ENCODE measurements at regions not wholly inside any gene's neighbourhood (a gene's known extent, or its start where the extent isn't known, plus 50 kb on each side); places are given as distances from the start of the nearest gene placed in this dataset.
"Not testable (repeated sequence)": the region's sequence is repeated elsewhere in the genome, so short reads cannot be mapped to it uniquely, and the experiment has no call there.

GRCh38 chr2:7641272-7641671 is 724.1 kb downstream of the RNF144A start:
- not testable (repeated sequence) for DNase-seq (ENCODE audit: low read depth)

- no peak for DNase-seq (ENCODE audit: low read depth)
These were observed 728.8 kb downstream of the RNF144A start for GRCh38 chr2:7646024-7646423.

GRCh38 chr2:7646661-7647060 is 729.4 kb downstream of the RNF144A start:
- DNase-seq (ENCODE audit: low read depth), result no peak

- no peak for DNase-seq (ENCODE audit: low read depth)
These were observed 731.1 kb downstream of the RNF144A start for GRCh38 chr2:7648221-7648795.

GRCh38 chr2:7649461-7650228 is 732.4 kb downstream of the RNF144A start:
- DNase-seq (ENCODE audit: low read depth), result no peak

- no peak for DNase-seq (ENCODE audit: low read depth)
These were observed 736.4 kb downstream of the RNF144A start for GRCh38 chr2:7653617-7654016.

GRCh38 chr2:7655629-7656028 is 738.4 kb downstream of the RNF144A start:
- DNase-seq (ENCODE audit: low read depth), result no peak

GRCh38 chr2:7657526-7657925 is 740.3 kb downstream of the RNF144A start:
- not testable (repeated sequence) for DNase-seq (ENCODE audit: low read depth)

GRCh38 chr2:7658486-7658885 is 741.3 kb downstream of the RNF144A start:
- DNase-seq (ENCODE audit: low read depth), result no peak

- no peak for DNase-seq (ENCODE audit: low read depth)
These were observed 743.6 kb downstream of the RNF144A start for GRCh38 chr2:7660816-7661215.

- DNase-seq (ENCODE audit: low read depth), result no peak
These were observed 744.3 kb downstream of the RNF144A start for GRCh38 chr2:7661502-7661901.

GRCh38 chr2:7665880-7666279 is 748.7 kb downstream of the RNF144A start:
- no peak for DNase-seq (ENCODE audit: low read depth)

GRCh38 chr2:7666596-7667259 is 749.5 kb downstream of the RNF144A start:
- no peak for DNase-seq (ENCODE audit: low read depth)

- DNase-seq (ENCODE audit: low read depth), result no peak
These were observed 750.1 kb downstream of the RNF144A start for GRCh38 chr2:7667260-7667757.

- no peak for DNase-seq (ENCODE audit: low read depth)
These were observed 753.9 kb downstream of the RNF144A start for GRCh38 chr2:7670905-7671641.

GRCh38 chr2:7672027-7672684 is 754.9 kb downstream of the RNF144A start:
- DNase-seq (ENCODE audit: low read depth), result no peak

- DNase-seq (ENCODE audit: low read depth), result no peak
These were observed 755.5 kb downstream of the RNF144A start for GRCh38 chr2:7672685-7673071.

GRCh38 chr2:7673101-7673500 is 755.9 kb downstream of the RNF144A start:
- no peak for DNase-seq (ENCODE audit: low read depth)

GRCh38 chr2:7673853-7674252 is 756.6 kb downstream of the RNF144A start:
- DNase-seq (ENCODE audit: low read depth), result no peak

- DNase-seq (ENCODE audit: low read depth), result no peak
These were observed 757.4 kb downstream of the RNF144A start for GRCh38 chr2:7674606-7675005.

- no peak for DNase-seq (ENCODE audit: low read depth)
These were observed 759.5 kb downstream of the RNF144A start for GRCh38 chr2:7676714-7677113.

Measured in activated T-helper 1 cell treated with Interleukin-2 at 50 U/mL for 16 hours (primary cell).